IMR-90 (cell line): ENCODE measurements at regions not wholly inside any gene's neighbourhood (a gene's known extent, or its start where the extent isn't known, plus 50 kb on each side); places are given as distances from the start of the nearest gene placed in this dataset.

ENCODE experiments used
- ATAC-seq: fragments of 200-7000 bp; cut with Tn5 transposase; 2 replicates; pipeline ENCODE4 v1.9.1; 2020; ENCODE audit warnings: low read depth, mild to moderate bottlenecking, moderate library complexity
- BruUV-seq: library from RNA; stranded (reverse); fragments of 400-500 nt; replicated peaks from 2 replicates; lab custom pipeline; 2021; lab: Mats Ljungman, UMichigan
- CTCF ChIA-PET: fragments of 300-600 bp; formaldehyde crosslinking; extraction: SDS; loops from one replicate; lab custom pipeline; 2021; ENCODE audit warnings: antibody characterized with exemption; lab: Yijun Ruan, JAX
- POLR2A ChIA-PET: fragments of 300-600 bp; sonication (Branson Sonifier 250); formaldehyde crosslinking; loops from one replicate; lab custom pipeline; 2022; ENCODE audit warnings: antibody characterized with exemption; ENCODE audit not compliant: unreplicated experiment; lab: Charles Lee
- DNase-seq: peaks from one replicate; pipeline ENCODE4 v3.0.0; 2013
- H2AFZ ChIP-seq: replicated peaks from 2 replicates; pipeline ENCODE3; 2013; ENCODE audit warnings: low read length, mild to moderate bottlenecking; ENCODE audit not compliant: poor library complexity
- H2AK5ac ChIP-seq: 2 replicates; pipeline ENCODE4 v1.6.1; 2013; ENCODE audit warnings: low read depth, low read length, inconsistent platforms
- H2AK9ac ChIP-seq: replicated peaks from 2 replicates; pipeline ENCODE3; 2013; ENCODE audit warnings: mild to moderate bottlenecking, low read depth, low read length, moderate library complexity; ENCODE audit not compliant: poor library complexity
- H2BK120ac ChIP-seq: 2 replicates; pipeline ENCODE4 v1.6.1; 2013; ENCODE audit warnings: low read depth, low read length, inconsistent platforms
- H2BK15ac ChIP-seq: 3 replicates; pipeline ENCODE4 v1.6.1; 2013; ENCODE audit warnings: low read depth, low read length, inconsistent platforms
- H2BK20ac ChIP-seq: 2 replicates; pipeline ENCODE4 v1.6.1; 2013; ENCODE audit warnings: low read depth, mild to moderate bottlenecking, inconsistent platforms, low read length, moderate library complexity
- H2BK5ac ChIP-seq: 2 replicates; pipeline ENCODE4 v1.6.1; 2013; ENCODE audit warnings: mild to moderate bottlenecking, low read depth, low read length, inconsistent platforms; ENCODE audit not compliant: poor library complexity, severe bottlenecking
- H3K14ac ChIP-seq: replicated peaks from 2 replicates; pipeline ENCODE4 v1.6.1; 2013; ENCODE audit warnings: low read depth, low read length, inconsistent platforms
- H3K18ac ChIP-seq: 2 replicates; pipeline ENCODE4 v1.6.1; 2013; ENCODE audit warnings: low read depth, low read length, control low read depth
- H3K23ac ChIP-seq: 2 replicates; pipeline ENCODE4 v1.6.1; 2013; ENCODE audit warnings: low read depth, low read length, inconsistent platforms
- H3K27ac ChIP-seq: 2 replicates; pipeline ENCODE4 v1.5.1; 2013; ENCODE audit warnings: mild to moderate bottlenecking, control low read depth, low read length; ENCODE audit not compliant: insufficient read depth
- H3K27me3 ChIP-seq: 2 replicates; pipeline ENCODE4 v1.6.1; 2013; ENCODE audit warnings: low read length; ENCODE audit not compliant: control insufficient read depth, insufficient read depth
- H3K36me3 ChIP-seq: 2 replicates; pipeline ENCODE4 v1.6.1; 2013; ENCODE audit warnings: low read length, mixed read lengths; ENCODE audit not compliant: control insufficient read depth, insufficient read depth
- H3K4ac ChIP-seq: 2 replicates; pipeline ENCODE4 v1.6.1; 2013; ENCODE audit warnings: low read depth, low read length, inconsistent platforms
- H3K4me1 ChIP-seq: 2 replicates; pipeline ENCODE4 v1.6.1; 2013; ENCODE audit warnings: low read length, mixed read lengths; ENCODE audit not compliant: control insufficient read depth, insufficient read depth
- H3K4me2 ChIP-seq: 2 replicates; pipeline ENCODE4 v1.6.1; 2013; ENCODE audit warnings: low read depth, mild to moderate bottlenecking, control low read depth, low read length, moderate library complexity
- H3K4me3 ChIP-seq: 2 replicates; pipeline ENCODE4 v1.5.1; 2013; ENCODE audit warnings: low read depth, mild to moderate bottlenecking, control low read depth, low read length, moderate library complexity; ENCODE audit not compliant: insufficient read depth
- H3K56ac ChIP-seq: 2 replicates; pipeline ENCODE4 v1.6.1; 2013; ENCODE audit warnings: low read length, inconsistent platforms; ENCODE audit not compliant: insufficient read depth; ENCODE audit errors: extremely low read depth
- H3K79me1 ChIP-seq, 2 experiments: 2 replicates each; pipeline ENCODE4 v1.6.1; 2013; ENCODE audit warnings: low read length in 2 of 2, inconsistent platforms in 1 of 2, low read depth in 1 of 2
- H3K9ac ChIP-seq: 2 replicates; pipeline ENCODE4 v1.6.1; 2013; ENCODE audit warnings: low read depth, low read length, control low read depth
- H3K9me1 ChIP-seq: 2 replicates; pipeline ENCODE4 v1.6.1; 2013; ENCODE audit warnings: low read length, inconsistent platforms; ENCODE audit not compliant: insufficient read depth
- H3K9me3 ChIP-seq: 2 replicates; pipeline ENCODE4 v1.6.1; 2013; ENCODE audit warnings: low read length; ENCODE audit not compliant: control insufficient read depth, insufficient read depth
- H4K20me1 ChIP-seq: 2 replicates; pipeline ENCODE4 v1.6.1; 2013; ENCODE audit warnings: low read length, inconsistent platforms; ENCODE audit not compliant: insufficient read depth
- H4K5ac ChIP-seq: 2 replicates; pipeline ENCODE4 v1.6.1; 2013; ENCODE audit warnings: mild to moderate bottlenecking, low read depth, low read length, control low read depth
- H4K8ac ChIP-seq, 2 experiments: 2 replicates each; pipeline ENCODE4 v1.6.1; 2013; ENCODE audit warnings: low read depth in 2 of 2, low read length in 2 of 2, control low read depth in 1 of 2, inconsistent platforms in 1 of 2
- H4K91ac ChIP-seq: 2 replicates; pipeline ENCODE4 v1.6.1; 2013; ENCODE audit warnings: low read depth, low read length, inconsistent platforms; ENCODE audit not compliant: insufficient read depth
- BHLHE40 ChIP-seq: fragments of 150-350 bp; IDR thresholded peaks from 2 replicates; pipeline ENCODE4 v1.6.1; 2016; ENCODE audit warnings: mild to moderate bottlenecking, low read depth, low read length
- CTCF ChIP-seq: conservative IDR thresholded peaks from 2 replicates; pipeline ENCODE4 v1.5.1; 2012; ENCODE audit warnings: mild to moderate bottlenecking, low read depth, low read length, improper control_type of control experiment
- ELK1 ChIP-seq: fragments of 150-350 bp; IDR thresholded peaks from 2 replicates; pipeline ENCODE4 v1.6.1; 2016; ENCODE audit warnings: low read depth, mild to moderate bottlenecking, low read length, moderate library complexity, borderline replicate concordance
- FOS ChIP-seq: fragments of 150-350 bp; IDR thresholded peaks from 2 replicates; pipeline ENCODE4 v1.6.1; 2016; ENCODE audit warnings: low read depth, low read length
- MAFK ChIP-seq: IDR thresholded peaks from 2 replicates; pipeline ENCODE4 v1.6.1; 2012; ENCODE audit warnings: low read depth, low read length, improper control_type of control experiment
- MAZ ChIP-seq: IDR thresholded peaks from 2 replicates; pipeline ENCODE4 v1.6.1; 2012; ENCODE audit warnings: low read depth, mild to moderate bottlenecking, low read length, improper control_type of control experiment, moderate library complexity, borderline replicate concordance
- NFE2L2 ChIP-seq: fragments of 150-350 bp; IDR thresholded peaks from 2 replicates; pipeline ENCODE4 v1.6.1; 2016; ENCODE audit warnings: low read depth, mild to moderate bottlenecking, low read length
- RAD21 ChIP-seq: IDR thresholded peaks from 2 replicates; pipeline ENCODE4 v1.6.1; 2012; ENCODE audit warnings: low read length, improper control_type of control experiment
- RFX5 ChIP-seq: IDR thresholded peaks from 2 replicates; pipeline ENCODE4 v1.8.0; 2012; ENCODE audit warnings: low read depth, mild to moderate bottlenecking, low read length, moderate library complexity
- SMC3 ChIP-seq: fragments of 150-350 bp; IDR thresholded peaks from 2 replicates; pipeline ENCODE4 v1.6.1; 2016; ENCODE audit warnings: low read depth, mild to moderate bottlenecking, antibody characterized with exemption, low read length, moderate library complexity
- USF2 ChIP-seq: fragments of 150-350 bp; IDR thresholded peaks from 2 replicates; pipeline ENCODE4 v1.6.1; 2017; ENCODE audit warnings: mild to moderate bottlenecking, antibody characterized with exemption, low read length, low read depth
- WGBS, 2 experiments: methylation state at CpG; one replicate each; pipeline versions ENCODE4 v1.1.5 to v1.1.7; 2013; ENCODE audit warnings: missing lambda C conversion rate in 2 of 2; ENCODE audit not compliant: insufficient read length in 1 of 2; ENCODE audit errors: extremely low coverage in 2 of 2; 5-methylcytosine and 5-hydroxymethylcytosine counted together
- dilution Hi-C: fragments of 300-500 bp; cut with HindIII; formaldehyde crosslinking; loops from one replicate; pipeline ENCODE4 v1.14.3; 2018; ENCODE audit warnings: low sequenced_read_pairs; ENCODE audit not compliant: unreplicated experiment
- in situ Hi-C: fragments of 300-500 bp; cut with MboI; formaldehyde crosslinking; loops from 3 replicates; pipeline ENCODE4 v1.14.3; 2019; ENCODE audit warnings: low sequenced_read_pairs, inconsistent platforms, mixed read lengths
- intact Hi-C: fragments of 100-400 bp; cut with micrococcal nuclease; formaldehyde crosslinking; loops from 2 replicates; pipeline ENCODE4 v1.10.0; 2022

GRCh38 chr6:12508553-12508952 is 208.0 kb upstream of the PHACTR1 start:
- ATAC-seq (no peak), DNase-seq (no peak)
- no peak overlapping the region for H2BK20ac ChIP-seq
- H2AFZ ChIP-seq = no peak overlapping the region
- WGBS, 2 experiments = no CpG with 5 or more reads among the region's 4 CpGs
- H3K4me2 ChIP-seq = no peak overlapping the region
- H3K4me1 ChIP-seq = no peaks in the 10 kb centered on the region
- H4K91ac ChIP-seq = no peak overlapping the region
- no peak overlapping the region for H3K56ac ChIP-seq
- H3K23ac ChIP-seq = no peak overlapping the region
- no peak overlapping the region for H3K4me3 ChIP-seq
- no peak overlapping the region for H3K18ac ChIP-seq
- no peak overlapping the region for H2BK120ac ChIP-seq
- H3K9me3 ChIP-seq = no peaks in the 10 kb centered on the region
- ChIA-PET POLR2A (no interaction called here), CTCF (no interaction called here)
- H4K5ac ChIP-seq = no peak overlapping the region
- no peak overlapping the region for H3K9ac ChIP-seq
- H3K27ac ChIP-seq = no peak overlapping the region
- intact Hi-C loops = loop anchor here (10.0 kb wide), 1 partner anchor 214 kb away; the partner anchor contains the start of gene EDN1
- H2BK5ac ChIP-seq = no peak overlapping the region
- no peaks in the 10 kb centered on the region for H4K20me1 ChIP-seq
- H2AK5ac ChIP-seq = no peak overlapping the region
- TF ChIP-seq CTCF (no peak), RAD21 (no peak), SMC3 (no peak), BHLHE40 (no peak), NFE2L2 (no peak), MAFK (no peak), MAZ (no peak), ELK1 (no peak), FOS (no peak), RFX5 (no peak), USF2 (no peak)
- no peak overlapping the region for H3K14ac ChIP-seq
- H3K79me1 ChIP-seq = no peaks in the 10 kb centered on the region
- H3K36me3 ChIP-seq = no peaks in the 10 kb centered on the region
- no peak overlapping the region for H2AK9ac ChIP-seq
- no peak overlapping the region for H4K8ac ChIP-seq
- H3K4ac ChIP-seq = no peak overlapping the region
- in situ Hi-C loops = no loop called here
- H2BK15ac ChIP-seq = no peak overlapping the region
- no peaks in the 10 kb centered on the region for H3K9me1 ChIP-seq
- dilution Hi-C loops = no loop called here
- BruUV-seq = no TSS peak
- no peaks in the 10 kb centered on the region; the same call in 1 of the 2 replicates for H3K27me3 ChIP-seq
